ENCODE measurements at regions not wholly inside any gene's neighbourhood (a gene's known extent, or its start where the extent isn't known, plus 50 kb on each side); places are given as distances from the start of the nearest gene placed in this dataset.

- Histone ChIP-seq H3K9me1 (replicated peaks; ENCODE audit: control insufficient read depth, extremely low read depth, insufficient read depth, low read length) (no peaks in the 10 kb centered on the region), H3K79me2 (ENCODE audit: control insufficient read depth, insufficient read depth, low read length) (no peaks in the 10 kb centered on the region), H3K4me3 (replicated peaks in 1 of 3; ENCODE audit: insufficient read depth in 1 of 3, low read depth in 1 of 3, low read length in 3 of 3) (no peak overlapping the region), H3K9ac (replicated peaks; ENCODE audit: extremely low read depth, insufficient read depth, low read length) (no peak overlapping the region), H3K9me3 (replicated peaks; ENCODE audit: control insufficient read depth, insufficient read depth, low read length) (no peaks in the 10 kb centered on the region), H3K4me1 (ENCODE audit: control insufficient read depth, extremely low read depth, insufficient read depth, low read length) (no peaks in the 10 kb centered on the region), H3K36me3 (ENCODE audit: control insufficient read depth in 2 of 2, extremely low read depth in 1 of 2, insufficient read depth in 2 of 2, low read length in 2 of 2) (no peaks in the 10 kb centered on the region), H3K27ac (ENCODE audit: insufficient read depth, low read depth, low read length) (no peak overlapping the region), H2AFZ (ENCODE audit: low read depth, low read length) (no peak overlapping the region), H4K20me1 (replicated peaks; ENCODE audit: control insufficient read depth, extremely low read depth, insufficient read depth, low read length) (no peaks in the 10 kb centered on the region), H3K4me2 (ENCODE audit: insufficient read depth, low read length) (no peak overlapping the region), H3K27me3 (ENCODE audit: control insufficient read depth in 2 of 2, insufficient read depth in 2 of 2, low read length in 2 of 2) (no peaks in the 10 kb centered on the region)
- intact Hi-C loops (cut with micrococcal nuclease) (no loop called here), dilution Hi-C loops (cut with MboI; ENCODE audit: extremely low pct_ligation_motif_present, low sequenced_read_pairs) (no loop called here)
- CTCF ChIA-PET, result no interaction called here
- POLR2A ChIA-PET, result no interaction called here
- DNase-seq (ENCODE audit: low read depth, low spot score) (no peak), FAIRE-seq (no peak)
- no TSS peak for BruUV-seq (replicated peaks)
- TF ChIP-seq GATA2 (IDR thresholded peaks at IDR 0.05; ENCODE audit: insufficient read depth, insufficient read length, low read depth, low read length), result no peak
- no peak for TF ChIP-seq MYC (IDR thresholded peaks at IDR 0.05; ENCODE audit: low read depth, low read length)
- TF ChIP-seq, protein P1, sequence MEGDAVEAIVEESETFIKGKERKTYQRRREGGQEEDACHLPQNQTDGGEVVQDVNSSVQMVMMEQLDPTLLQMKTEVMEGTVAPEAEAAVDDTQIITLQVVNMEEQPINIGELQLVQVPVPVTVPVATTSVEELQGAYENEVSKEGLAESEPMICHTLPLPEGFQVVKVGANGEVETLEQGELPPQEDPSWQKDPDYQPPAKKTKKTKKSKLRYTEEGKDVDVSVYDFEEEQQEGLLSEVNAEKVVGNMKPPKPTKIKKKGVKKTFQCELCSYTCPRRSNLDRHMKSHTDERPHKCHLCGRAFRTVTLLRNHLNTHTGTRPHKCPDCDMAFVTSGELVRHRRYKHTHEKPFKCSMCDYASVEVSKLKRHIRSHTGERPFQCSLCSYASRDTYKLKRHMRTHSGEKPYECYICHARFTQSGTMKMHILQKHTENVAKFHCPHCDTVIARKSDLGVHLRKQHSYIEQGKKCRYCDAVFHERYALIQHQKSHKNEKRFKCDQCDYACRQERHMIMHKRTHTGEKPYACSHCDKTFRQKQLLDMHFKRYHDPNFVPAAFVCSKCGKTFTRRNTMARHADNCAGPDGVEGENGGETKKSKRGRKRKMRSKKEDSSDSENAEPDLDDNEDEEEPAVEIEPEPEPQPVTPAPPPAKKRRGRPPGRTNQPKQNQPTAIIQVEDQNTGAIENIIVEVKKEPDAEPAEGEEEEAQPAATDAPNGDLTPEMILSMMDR (IDR thresholded peaks at IDR 0.05; ENCODE audit: extremely low read depth in 1 of 2, insufficient read depth in 1 of 2, low read depth in 1 of 2, low read length in 2 of 2), result no peak
- TF ChIP-seq FOS (IDR thresholded peaks at IDR 0.05; ENCODE audit: borderline replicate concordance, insufficient read depth, low read length), result no peak
- TF ChIP-seq, protein P2, sequence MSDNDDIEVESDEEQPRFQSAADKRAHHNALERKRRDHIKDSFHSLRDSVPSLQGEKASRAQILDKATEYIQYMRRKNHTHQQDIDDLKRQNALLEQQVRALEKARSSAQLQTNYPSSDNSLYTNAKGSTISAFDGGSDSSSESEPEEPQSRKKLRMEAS (IDR thresholded peaks at IDR 0.05; ENCODE audit: insufficient read depth, insufficient read length), result no peak
- no peak for TF ChIP-seq POLR2A (IDR thresholded peaks at IDR 0.05; ENCODE audit: low read depth, low read length)
- no peak for TF ChIP-seq JUN (IDR thresholded peaks at IDR 0.05; ENCODE audit: borderline replicate concordance, insufficient read depth, insufficient read length, low read depth)
- no peak for TF ChIP-seq POLR2AphosphoS5 (IDR thresholded peaks at IDR 0.05; ENCODE audit: insufficient read depth, low read depth, low read length)
- no peak for TF ChIP-seq EZH2 (IDR thresholded peaks at IDR 0.05; ENCODE audit: borderline replicate concordance, low read depth, low read length, severe bottlenecking)
Measured at GRCh38 chr12:5258926-5259325, 173.0 kb upstream of the NTF3 start.

Measured in endothelial cell of umbilical vein (primary cell).